Stimulated activated CD4-positive, alpha-beta T cell treated with anti-CD3 and anti-CD28 coated beads, Interleukin-2, amount 100 ng/mL, for 24 hours (primary cell): ENCODE measurements at regions not wholly inside any gene's neighbourhood (a gene's known extent, or its start where the extent isn't known, plus 50 kb on each side); places are given as distances from the start of the nearest gene placed in this dataset.

Experiments
- DNase-seq, 2 donors: peaks; one replicate each; pipeline ENCODE4 v3.0.0-alpha.2; 2020

GRCh38 chr20:60591172-60591799 lies 633.1 kb downstream of the CDH26 start:
- no peak for DNase-seq

DNA sequence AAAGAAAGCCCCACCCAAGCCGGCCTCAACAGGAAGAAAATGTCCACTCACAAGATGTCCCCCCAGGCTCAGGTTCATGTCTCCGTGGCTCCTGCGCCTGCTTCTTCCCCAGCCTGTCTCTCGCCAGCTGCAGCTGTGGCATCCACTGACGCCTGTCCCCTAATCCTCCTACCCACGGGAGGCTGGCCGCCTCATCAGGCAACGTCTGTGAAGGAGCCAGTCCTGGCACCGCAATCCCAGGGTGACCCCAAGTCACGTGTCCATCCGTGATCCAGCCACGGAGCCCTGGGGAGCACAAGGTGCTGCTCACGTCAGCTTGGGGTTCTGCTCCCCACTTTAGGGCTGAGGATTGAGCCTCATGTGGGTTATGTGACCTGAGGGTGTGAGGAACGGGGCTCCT lies 640.3 kb downstream of the CDH26 start:
- no peak for DNase-seq

- DNase-seq: no peak
Measured at GRCh38 chr20:60599381-60599780, 641.2 kb downstream of the CDH26 start.

DNA sequence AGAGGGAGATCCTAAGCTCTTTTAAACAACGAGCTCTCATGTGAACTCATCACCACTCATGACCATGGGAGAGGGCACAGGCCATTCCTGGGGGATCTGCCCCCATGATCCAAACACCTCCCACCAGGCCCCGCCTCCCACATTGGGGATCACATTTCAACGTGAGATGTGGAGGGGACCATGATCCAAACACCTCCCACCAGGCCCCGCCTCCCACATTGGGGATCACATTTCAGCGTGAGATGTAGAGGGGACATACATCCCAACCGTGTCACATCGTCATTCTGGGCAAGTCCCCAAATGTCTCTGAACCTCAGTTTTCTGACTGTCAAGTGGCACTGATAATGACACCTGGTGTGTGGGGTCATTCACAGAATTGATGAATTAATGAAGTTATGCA lies 641.8 kb downstream of the CDH26 start:
- no peak for DNase-seq

DNA sequence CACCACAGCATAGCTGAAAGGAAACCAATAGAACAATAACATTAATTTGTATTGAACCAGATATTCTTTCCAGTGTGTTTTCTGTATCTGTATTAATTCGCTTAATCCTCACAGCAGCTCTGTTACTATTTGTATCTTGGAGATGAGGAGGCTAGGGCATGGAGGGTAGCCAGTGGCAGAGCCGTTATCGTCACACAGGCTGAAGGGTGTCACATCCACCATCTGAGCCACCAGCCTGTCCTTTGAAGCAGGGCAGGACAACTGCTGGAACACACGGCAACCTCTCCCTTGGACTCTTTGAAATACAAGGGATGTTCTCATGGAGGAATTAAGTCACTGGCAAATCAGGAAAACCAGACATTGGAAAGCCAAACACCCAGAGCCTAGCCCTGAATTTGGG lies 628.0 kb upstream of the CDH4 start:
- DNase-seq: no peak

- no peak for DNase-seq
Measured at GRCh38 chr20:60627751-60628565, 624.1 kb upstream of the CDH4 start.

- DNase-seq: no peak
Measured at GRCh38 chr20:60628749-60629148, 623.3 kb upstream of the CDH4 start.

GRCh38 chr20:60629206-60629605 lies 622.9 kb upstream of the CDH4 start:
- DNase-seq: no peak

- DNase-seq: no peak
Measured at GRCh38 chr20:60630609-60631008, 621.5 kb upstream of the CDH4 start.

- no peak for DNase-seq
Measured at GRCh38 chr20:60631585-60632287, 620.3 kb upstream of the CDH4 start.

DNA sequence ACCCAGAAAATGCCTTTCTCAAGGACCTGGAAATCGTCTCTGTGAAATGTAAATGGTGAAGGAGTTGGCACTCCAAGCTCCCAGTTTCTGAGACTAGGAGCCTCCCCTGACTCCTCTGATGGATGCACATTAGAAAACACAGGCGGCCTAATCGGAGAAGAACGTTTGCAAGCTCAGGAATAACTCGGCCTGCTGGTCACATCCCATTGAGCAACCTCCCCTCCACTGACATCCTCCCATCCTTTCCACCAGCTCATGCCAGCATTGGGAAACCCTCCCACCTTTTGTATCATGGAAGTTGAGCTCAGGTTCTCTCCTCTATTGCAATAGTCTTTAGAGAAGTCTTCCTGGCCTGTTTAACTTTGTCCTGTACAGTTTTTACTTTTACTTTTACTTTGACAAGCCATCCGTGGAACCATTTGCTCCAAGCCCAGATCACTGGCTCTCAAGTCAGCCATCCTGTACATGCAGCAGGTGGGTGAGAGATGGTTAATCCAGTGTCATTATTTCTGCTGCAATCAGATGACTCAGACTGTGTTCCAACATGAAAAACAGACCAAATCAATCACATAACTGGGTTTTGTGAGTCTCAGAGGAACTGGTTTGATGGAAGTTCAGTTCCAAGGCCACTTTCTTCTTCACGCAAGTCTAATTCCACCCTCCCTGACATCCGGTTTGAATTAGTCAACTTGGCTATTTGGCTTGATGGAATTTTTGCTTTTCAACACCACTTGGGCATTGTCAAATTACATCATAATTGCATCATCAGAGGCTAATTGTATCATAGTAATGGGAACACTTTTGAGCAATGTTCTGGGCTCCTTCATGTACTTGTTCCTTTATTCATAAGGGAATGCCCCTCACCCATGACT lies 619.4 kb upstream of the CDH4 start:
- DNase-seq: no peak

- no peak for DNase-seq
Measured at GRCh38 chr20:60634491-60635172, 617.4 kb upstream of the CDH4 start.

GRCh38 chr20:60636417-60636816 lies 615.6 kb upstream of the CDH4 start:
- no peak for DNase-seq

GRCh38 chr20:60637801-60638200 lies 614.3 kb upstream of the CDH4 start:
- DNase-seq: no peak

- no peak for DNase-seq
Measured at GRCh38 chr20:60638430-60639098, 613.5 kb upstream of the CDH4 start.

GRCh38 chr20:60641879-60642447 lies 610.1 kb upstream of the CDH4 start:
- no peak for DNase-seq

DNA sequence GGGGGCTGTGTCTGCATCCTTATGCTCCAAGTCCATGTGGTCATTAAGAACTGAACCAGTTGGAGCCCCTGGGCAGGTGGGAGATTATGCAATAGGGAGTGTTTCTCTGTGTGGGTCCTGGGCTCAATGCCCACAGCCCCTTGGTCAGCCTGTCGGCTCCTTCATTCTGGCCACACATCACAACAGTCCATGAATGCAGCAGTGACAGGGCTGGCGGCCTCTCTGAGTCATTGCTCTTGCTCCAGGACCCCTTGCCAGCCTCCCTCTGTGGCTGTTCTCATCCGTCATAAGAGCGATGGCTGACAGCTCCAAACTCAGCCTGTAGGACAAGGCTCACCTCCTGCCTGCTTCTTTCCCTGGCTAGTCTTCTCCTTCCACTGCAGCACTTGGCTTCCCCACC lies 609.5 kb upstream of the CDH4 start:
- no peak for DNase-seq

DNA sequence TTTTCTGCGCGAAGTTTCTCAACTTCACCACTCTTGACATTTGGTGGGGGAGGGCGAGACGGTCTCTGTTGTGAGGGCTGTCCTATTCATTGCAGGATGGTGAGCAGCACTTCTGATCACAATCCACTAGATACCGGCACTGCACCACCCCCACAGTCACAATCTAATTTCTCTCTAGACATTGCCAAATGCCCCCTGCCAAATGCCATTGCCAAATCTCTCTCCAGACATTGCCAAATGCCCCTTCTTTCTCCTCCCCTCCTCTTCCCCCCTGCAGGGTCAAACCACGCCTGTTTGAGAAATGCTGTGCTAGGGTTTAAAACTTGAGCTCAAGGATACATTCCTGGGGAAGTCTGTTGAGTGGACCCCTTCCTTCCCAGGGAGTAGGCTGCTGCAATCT lies 603.5 kb upstream of the CDH4 start:
- no peak for DNase-seq

DNA sequence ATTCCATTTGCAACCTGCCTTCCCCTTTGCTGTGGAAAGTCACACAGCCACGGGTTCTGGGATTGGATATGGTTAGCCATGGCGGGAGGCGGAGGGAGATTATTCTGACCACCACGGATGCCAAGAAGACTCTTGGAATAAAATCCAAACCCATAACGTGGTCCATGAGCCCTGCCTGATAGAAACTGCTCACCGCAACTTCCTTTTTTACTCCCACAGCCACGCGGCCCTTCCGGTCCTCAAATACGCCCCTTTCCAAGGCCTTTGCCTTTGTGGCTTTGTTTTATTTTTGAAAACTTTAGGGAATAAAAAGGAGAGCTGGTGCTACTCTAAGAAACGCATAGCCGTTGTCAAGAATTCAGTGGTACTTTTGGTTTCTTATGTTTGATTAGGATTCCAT lies 602.5 kb upstream of the CDH4 start:
- DNase-seq: no peak

- no peak for DNase-seq
Measured at GRCh38 chr20:60650087-60650486, 602.0 kb upstream of the CDH4 start.

DNA sequence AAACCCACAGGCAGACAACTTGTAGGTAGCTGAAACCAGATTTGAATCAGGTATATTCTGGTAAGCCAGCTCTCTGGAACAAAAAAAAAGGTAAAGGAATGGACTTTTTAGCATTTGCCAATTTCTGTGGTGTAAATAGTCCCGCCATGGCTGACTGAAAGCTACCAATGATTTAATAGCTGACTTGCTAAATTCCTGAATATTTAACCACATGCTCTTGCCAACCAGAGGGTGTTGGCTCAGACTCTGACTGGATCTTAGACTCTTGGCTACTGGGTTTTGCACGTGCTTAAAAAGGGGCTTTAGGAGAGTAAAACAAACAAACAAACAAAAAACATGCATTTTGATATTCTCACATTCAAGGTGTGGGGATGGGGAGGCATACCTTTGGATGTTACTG lies 600.0 kb upstream of the CDH4 start:
- no peak for DNase-seq

- no peak for DNase-seq
Measured at GRCh38 chr20:60652615-60653014, 599.4 kb upstream of the CDH4 start.
